NCI-H2171 (cell line): ENCODE measurements at regions not wholly inside any gene's neighbourhood (a gene's known extent, or its start where the extent isn't known, plus 50 kb on each side); places are given as distances from the start of the nearest gene placed in this dataset.
"Not testable (repeated sequence)": the region's sequence is repeated elsewhere in the genome, so short reads cannot be mapped to it uniquely, and the experiment has no call there.

Experiments used
- DNase-seq: peaks from one replicate; lab custom pipeline; 2025; lab: John Stamatoyannopoulos, UW

GRCh38 chr13:80823472-80823871, 482.5 kb upstream of the SPRY2 start:
- DNase-seq = no peak

GRCh38 chr13:80821466-80821865, 480.5 kb upstream of the SPRY2 start:
- no peak for DNase-seq

DNA sequence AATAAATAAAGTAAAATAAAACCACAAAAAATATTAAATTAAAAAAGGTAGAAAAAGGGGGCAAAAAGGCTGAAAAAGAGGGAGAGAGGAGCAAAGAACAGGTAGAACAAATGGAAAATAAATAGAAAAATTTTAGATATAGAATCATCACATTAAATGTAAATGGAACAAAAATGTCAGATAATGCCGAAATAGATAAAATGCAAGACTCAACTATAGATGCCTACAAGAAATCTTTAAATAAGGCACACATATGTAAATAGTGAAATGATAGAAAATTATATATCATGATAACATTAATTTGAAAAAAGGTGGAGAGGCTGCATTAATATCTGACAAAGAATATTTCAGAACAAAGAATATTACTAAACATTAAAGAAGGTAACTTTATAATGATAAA, 477.1 kb upstream of the SPRY2 start:
- DNase-seq = no peak

- DNase-seq = no peak
Observed at GRCh38 chr13:80814541-80814940, 473.6 kb upstream of the SPRY2 start.

DNA sequence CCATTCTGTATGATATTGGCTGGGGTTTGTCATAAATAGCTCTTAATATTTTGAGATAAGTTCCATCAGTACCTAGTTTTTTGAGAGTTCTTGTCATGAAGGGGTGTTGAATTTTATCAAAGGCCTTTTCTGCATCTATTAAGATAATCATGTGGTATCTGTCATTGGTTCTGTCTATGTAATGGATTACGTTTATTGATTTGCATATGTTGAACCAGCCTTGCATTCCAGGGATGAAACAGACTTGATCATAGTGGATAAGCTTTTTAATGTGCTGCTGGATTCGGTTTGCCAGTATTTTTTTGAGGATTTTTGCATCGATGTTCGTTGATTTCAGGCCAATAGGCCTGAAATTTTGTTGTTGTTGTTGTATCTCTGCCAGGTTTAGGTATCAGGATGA, 469.4 kb upstream of the SPRY2 start:
- DNase-seq = not testable (repeated sequence)

DNA sequence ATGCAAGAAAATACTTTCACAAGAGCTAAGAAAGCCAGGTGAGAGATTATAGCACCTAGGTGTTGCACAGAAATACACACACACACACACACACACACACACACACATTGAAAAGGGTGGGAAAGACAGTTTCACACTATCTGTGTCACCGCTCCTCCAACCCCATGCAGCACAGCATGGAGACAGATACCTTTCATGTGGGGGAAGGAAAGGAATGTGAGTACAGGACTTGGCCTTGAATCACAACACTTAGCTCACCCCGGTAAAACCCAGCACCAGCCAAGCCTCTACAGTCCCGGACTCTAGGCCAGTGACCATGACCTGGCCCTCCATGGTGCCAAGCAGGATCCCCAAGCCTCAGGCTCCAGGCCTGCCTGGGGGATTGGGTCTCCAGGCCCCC, 462.0 kb upstream of the SPRY2 start:
- DNase-seq = no peak

DNA sequence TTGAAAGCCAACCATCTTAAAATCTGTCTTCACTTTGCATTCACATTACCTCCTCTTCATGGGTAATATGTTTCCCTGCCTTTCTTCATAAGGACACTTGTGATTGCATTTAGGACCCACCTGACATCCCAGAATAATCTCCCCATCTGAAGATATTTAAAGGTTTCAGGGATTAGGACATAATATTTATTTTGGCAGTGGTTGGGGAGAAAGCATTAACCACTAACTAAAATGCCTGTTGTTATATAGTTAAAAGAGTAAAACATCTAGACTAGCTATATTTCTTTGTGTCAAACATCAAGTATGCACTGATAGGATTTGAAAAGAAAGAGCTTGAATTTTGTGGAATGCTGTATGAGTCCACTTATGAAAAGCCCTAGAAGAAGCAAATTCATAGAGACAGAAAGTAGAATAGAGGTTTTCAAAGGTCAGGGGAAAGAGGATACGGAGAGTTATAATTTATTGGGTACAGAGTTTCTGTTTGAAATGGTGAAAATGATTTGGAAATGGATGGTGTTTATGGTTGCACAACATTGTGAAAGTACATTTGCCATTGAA, 457.7 kb upstream of the SPRY2 start:
- no peak for DNase-seq

DNA sequence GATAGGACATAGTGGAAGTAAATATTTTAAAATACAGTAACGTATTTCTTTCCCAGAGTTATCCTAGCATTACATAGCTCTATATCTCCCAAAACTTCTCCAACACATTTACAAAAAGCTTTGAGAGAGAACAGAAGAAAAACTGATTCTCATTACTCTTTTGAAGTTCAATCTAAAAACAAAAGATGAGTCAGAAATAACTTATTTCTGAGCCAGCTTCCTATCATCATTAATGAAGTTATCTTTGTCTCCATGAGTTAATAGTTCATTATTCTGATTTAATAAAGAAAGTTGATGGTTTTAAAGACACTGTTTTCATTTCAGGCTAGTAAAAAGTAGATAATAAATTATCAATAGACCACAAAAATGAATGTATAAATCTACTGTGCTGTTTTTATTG, 446.7 kb upstream of the SPRY2 start:
- no peak for DNase-seq

DNA sequence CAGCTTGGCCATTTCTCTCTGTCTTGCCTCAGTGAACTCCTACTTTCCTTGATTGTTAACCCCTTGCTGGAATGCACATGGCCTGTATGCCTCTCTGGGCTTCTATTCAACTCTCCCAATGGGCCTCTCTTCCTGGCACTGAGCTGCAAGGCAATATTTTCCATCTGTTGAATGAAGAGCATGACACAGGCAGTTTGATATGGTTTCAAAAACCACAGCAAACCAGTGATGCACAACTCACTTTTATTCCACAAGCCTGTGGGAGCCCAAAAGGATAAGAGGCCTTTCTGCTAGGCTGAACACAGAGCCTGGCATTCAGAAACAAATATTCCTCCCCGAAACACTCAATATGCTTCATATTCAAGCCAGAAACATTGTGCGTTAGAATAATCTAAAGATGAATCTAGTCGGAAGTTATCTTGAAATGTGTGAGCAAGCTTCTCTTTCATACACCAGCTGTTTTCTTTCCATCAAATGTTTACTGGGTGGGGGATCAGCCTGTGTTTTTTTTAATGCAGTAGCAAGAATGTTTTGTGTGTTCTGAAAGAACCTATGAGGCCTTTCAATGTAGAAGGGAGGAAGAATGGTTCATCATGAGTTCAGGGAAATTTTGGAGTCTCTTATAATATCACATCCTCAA, 443.1 kb upstream of the SPRY2 start:
- no peak for DNase-seq

DNA sequence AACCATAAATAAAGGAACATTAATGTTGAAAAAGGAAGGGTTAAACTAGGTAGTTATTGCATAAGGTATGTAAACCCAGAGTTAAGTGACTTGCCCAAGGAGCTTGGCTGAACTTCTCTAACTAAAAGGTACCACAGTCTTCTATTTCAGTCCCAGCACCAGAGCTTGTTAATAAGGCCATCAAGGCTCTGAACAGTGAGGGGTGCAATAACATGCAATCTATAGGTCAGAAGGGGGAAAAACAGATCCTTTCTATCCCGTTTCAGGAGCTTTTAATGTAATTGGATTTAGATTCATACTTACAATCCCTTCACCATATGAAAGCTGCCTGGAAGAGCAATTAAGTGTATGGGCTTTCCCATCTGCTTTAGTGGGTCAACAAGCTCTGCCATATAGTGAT, 441.5 kb upstream of the SPRY2 start:
- DNase-seq = no peak

DNA sequence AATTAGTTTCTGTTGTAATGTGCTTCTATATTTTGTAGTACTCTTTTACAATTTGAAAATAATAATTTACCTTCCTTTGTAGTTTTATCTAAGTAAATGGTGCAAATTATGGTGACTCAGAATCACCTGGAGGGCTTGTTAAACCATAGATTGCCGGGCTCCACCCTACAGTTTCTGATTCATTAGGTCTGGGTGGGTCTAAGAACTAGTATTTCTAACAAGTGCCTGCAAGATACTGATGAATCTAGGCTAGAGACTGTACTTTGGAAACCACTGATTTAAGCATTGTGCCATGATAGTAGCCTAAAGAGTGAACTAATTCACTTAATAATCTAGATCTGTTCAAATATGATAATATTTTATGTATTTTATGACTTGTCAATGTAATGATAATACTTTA, 437.4 kb upstream of the SPRY2 start:
- no peak for DNase-seq

DNA sequence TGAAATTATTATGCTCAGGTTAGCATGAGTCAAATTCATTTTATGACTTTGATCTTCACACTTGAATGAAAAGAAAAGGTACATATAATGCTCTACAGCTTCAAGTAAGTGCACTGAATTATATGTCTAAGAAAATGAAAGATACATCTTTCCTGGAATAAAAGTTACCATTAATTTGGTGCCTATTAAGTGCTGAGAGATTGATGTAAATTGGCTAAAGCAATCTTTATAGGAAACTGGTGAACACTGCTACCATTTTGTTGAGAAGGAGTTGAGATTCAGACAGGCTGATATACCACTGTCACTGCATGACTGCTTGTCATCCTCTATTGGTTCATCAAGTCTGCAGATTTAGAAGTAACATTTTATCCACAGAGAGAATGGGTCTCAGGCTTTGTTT, 416.8 kb upstream of the SPRY2 start:
- DNase-seq = no peak

DNA sequence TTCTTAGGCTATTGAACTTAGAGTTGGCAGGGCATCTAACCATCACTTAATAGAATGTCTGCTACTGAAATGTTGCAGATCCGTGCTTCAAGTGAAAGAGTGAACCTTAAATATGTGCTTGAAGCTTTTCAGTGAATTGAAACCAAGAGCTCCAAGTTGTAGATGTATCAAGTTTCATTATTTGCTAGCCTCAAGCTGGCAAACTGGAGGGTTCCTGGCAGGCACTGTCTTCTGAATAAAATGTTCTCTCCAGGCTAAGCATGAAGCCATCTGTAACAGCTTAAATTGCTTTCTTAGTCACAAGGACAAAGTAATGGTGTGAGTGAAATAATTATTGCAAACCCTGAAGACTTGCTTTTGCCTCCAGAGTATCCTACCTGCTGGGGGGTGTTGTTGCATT, 415.0 kb upstream of the SPRY2 start:
- DNase-seq = no peak

GRCh38 chr13:80754441-80754840, 413.5 kb upstream of the SPRY2 start:
- no peak for DNase-seq

GRCh38 chr13:80753866-80754265, 412.9 kb upstream of the SPRY2 start:
- DNase-seq = no peak

GRCh38 chr13:80751854-80752253, 410.9 kb upstream of the SPRY2 start:
- DNase-seq = no peak

DNA sequence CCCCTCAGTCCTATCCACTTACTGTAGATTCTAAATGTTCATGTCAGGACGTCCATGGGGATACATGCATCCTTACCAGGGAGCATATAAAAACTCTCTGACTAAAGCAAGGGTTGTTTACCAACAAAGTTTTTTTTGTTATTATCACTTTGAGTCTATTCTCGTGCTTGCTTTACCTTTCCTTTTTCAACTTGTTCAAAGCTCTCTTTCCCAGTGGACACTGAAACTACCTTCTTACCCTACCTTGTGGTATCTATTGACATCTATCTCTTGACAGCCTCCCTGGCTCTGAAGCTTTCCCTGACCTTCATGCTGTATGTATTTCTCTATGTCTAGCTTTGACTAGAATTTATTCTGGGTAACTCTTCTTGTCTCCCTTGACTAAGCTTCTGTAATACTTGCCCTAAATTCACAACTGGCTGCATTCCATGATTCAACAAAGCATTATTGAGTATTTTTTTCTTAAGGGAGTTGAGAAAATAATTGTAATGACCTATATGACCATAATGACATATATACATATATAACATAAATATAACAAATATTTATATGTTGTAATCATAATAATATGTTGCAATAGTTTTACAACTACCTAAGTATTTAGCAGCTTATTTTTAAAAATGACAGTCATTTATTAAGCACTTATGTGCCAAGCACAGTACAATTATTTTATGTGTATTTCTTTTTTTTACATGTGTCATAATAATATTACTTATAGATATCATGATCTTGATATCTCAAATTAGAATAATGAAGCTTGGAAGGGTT, 403.4 kb upstream of the SPRY2 start:
- DNase-seq = no peak

DNA sequence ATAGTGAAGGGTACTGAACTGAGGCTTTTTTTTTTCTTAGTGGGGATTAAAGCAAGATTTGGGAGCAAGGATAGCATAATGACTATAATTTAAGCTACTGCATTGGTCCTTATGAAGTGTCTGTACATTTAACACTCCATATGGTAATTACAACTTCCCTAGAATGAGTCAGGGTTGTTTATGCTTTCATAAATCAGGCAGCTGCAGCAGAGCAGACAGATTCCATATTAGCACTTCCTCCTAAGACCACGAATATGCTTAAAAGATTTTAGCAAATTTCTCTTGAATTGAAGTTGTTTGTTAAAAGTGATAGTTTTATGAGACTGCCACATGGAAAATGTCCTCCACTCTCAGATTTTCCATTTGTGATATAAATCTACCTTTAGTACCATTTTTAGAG, 401.1 kb upstream of the SPRY2 start:
- no peak for DNase-seq

- DNase-seq = no peak
Observed at GRCh38 chr13:80740071-80740470, 399.1 kb upstream of the SPRY2 start.

DNA sequence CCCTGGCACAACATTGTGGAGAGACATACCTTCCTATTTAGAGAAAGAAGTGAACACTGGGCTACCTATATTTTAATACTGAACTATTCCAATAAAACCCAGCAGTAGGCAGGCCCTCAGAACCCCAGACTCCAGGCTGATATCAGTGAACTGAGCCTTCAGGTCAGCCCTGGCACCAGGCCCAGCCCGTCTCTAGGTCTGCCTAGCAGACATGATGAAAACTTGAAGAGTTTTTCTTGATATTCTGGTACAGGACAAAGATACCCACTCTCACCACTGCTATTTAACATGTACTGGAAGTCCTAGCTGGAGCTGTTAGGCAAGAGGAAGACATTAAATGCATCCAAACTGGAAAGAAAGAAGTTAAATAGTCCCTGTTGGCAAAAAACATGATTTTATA, 396.6 kb upstream of the SPRY2 start:
- DNase-seq = no peak

- DNase-seq = no peak
Observed at GRCh38 chr13:80727321-80727975, 386.5 kb upstream of the SPRY2 start.

GRCh38 chr13:80726868-80727267, 385.9 kb upstream of the SPRY2 start:
- DNase-seq = no peak

DNA sequence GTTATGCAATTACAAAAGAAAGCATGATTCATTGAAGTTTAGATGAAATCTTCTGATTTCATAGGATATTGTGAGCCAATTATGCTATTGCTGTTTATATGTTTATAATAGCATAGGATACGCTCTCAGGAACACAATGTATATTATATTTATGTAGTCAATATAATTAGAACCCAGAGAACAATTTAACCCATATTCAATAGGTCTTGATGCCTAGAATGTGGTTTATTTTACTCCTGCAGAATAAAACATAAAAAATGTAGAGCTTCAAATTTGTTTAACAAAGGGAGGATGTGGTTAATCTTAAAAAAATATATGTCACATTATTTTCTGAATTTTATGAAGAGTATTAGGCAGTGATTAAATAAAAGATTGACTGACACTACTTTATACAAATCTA, 380.8 kb upstream of the SPRY2 start:
- DNase-seq = no peak
